GM23338 (cell line): ENCODE measurements at regions not wholly inside any gene's neighbourhood (a gene's known extent, or its start where the extent isn't known, plus 50 kb on each side); places are given as distances from the start of the nearest gene placed in this dataset.
A peak's percentile ranks its signal among the peaks of the same experiment; 100 is the strongest.
"Not testable (repeated sequence)": the region's sequence is repeated elsewhere in the genome, so short reads cannot be mapped to it uniquely, and the experiment has no call there.

Experiments
- ATAC-seq: fragments of 200-7000 bp; cut with Tn5 transposase; 3 replicates; pipeline ENCODE4 v1.9.1; 2020
- DNase-seq: peaks from one replicate; pipeline ENCODE4 v3.0.0-alpha.2; 2015; ENCODE audit warnings: low spot score
- H2AFZ ChIP-seq: fragments of 200-600 bp; sonication (generic); 2 replicates; pipeline ENCODE4 v1.8.0; 2016; ENCODE audit warnings: antibody characterized with exemption, mild to moderate bottlenecking, moderate library complexity
- H3F3A ChIP-seq: fragments of 200-600 bp; sonication (generic); replicated peaks from 2 replicates; pipeline ENCODE4 v1.8.0; 2017; ENCODE audit warnings: antibody characterized with exemption, mixed run types, low read depth
- H3K27ac ChIP-seq: fragments of 200-600 bp; sonication (generic); 2 replicates; pipeline ENCODE4 v1.6.1; 2016; ENCODE audit warnings: low read depth
- H3K27me3 ChIP-seq: fragments of 200-600 bp; sonication (generic); 2 replicates; pipeline ENCODE4 v1.8.0; 2016; ENCODE audit warnings: mild to moderate bottlenecking, mixed run types, moderate library complexity; ENCODE audit not compliant: insufficient read depth
- H3K36me3 ChIP-seq: fragments of 200-600 bp; sonication (generic); 2 replicates; pipeline ENCODE4 v1.8.0; 2016; ENCODE audit warnings: mild to moderate bottlenecking; ENCODE audit not compliant: insufficient read depth
- H3K4me1 ChIP-seq: fragments of 200-600 bp; sonication (generic); 2 replicates; pipeline ENCODE4 v1.8.0; 2016; ENCODE audit warnings: mild to moderate bottlenecking, moderate library complexity; ENCODE audit not compliant: insufficient read depth
- H3K4me2 ChIP-seq: fragments of 200-600 bp; sonication (generic); 2 replicates; pipeline ENCODE4 v1.7.1; 2017; ENCODE audit warnings: mixed run types
- H3K4me3 ChIP-seq: fragments of 200-600 bp; sonication (generic); 2 replicates; pipeline ENCODE4 v1.6.1; 2016; ENCODE audit warnings: mixed run types
- H3K79me2 ChIP-seq: fragments of 200-600 bp; sonication (generic); replicated peaks from 2 replicates; pipeline ENCODE4 v1.8.0; 2017; ENCODE audit warnings: mild to moderate bottlenecking; ENCODE audit not compliant: insufficient read depth
- H3K9me2 ChIP-seq: fragments of 200-600 bp; sonication (generic); 2 replicates; pipeline ENCODE4 v1.8.0; 2017; ENCODE audit not compliant: insufficient read depth
- H4K20me1 ChIP-seq: fragments of 200-600 bp; sonication (generic); replicated peaks from 2 replicates; pipeline ENCODE4 v1.8.0; 2017; ENCODE audit warnings: mild to moderate bottlenecking; ENCODE audit not compliant: insufficient read depth
- H3K27ac Mint-ChIP-seq: 2 replicates; pipeline ENCODE4 v1.8.0; 2020; ENCODE audit warnings: inconsistent platforms, mild to moderate bottlenecking, moderate library complexity, mixed read lengths
- H3K27me3 Mint-ChIP-seq: 3 replicates; pipeline ENCODE4 v1.8.0; 2022; ENCODE audit warnings: low read depth, mild to moderate bottlenecking, moderate library complexity, mixed read lengths, inconsistent platforms; ENCODE audit not compliant: insufficient read depth, poor library complexity
- H3K36me3 Mint-ChIP-seq: 3 replicates; pipeline ENCODE4 v1.8.0; 2021; ENCODE audit warnings: low read depth, mild to moderate bottlenecking, inconsistent platforms, moderate library complexity, mixed read lengths
- H3K4me1 Mint-ChIP-seq: 3 replicates; pipeline ENCODE4 v1.8.0; 2020; ENCODE audit warnings: mild to moderate bottlenecking, inconsistent platforms, mixed read lengths
- H3K4me3 Mint-ChIP-seq: 3 replicates; pipeline ENCODE4 v1.8.0; 2021; ENCODE audit warnings: moderate library complexity, mild to moderate bottlenecking, inconsistent platforms, mixed read lengths
- H3K9me3 Mint-ChIP-seq: 3 replicates; pipeline ENCODE4 v1.8.0; 2020; ENCODE audit warnings: moderate library complexity, mild to moderate bottlenecking, inconsistent platforms, mixed read lengths
- CREB1 ChIP-seq: fragments of 250-450 bp; sonication (Bioruptor Pico); IDR thresholded peaks from 2 replicates; pipeline ENCODE4 v1.5.0; 2020; ENCODE audit warnings: low read depth, mild to moderate bottlenecking, moderate library complexity
- CTCF ChIP-seq, 2 experiments: fragments of 200-600 bp in 1 of 2; sonication (generic) in 1 of 2; conservative IDR thresholded peaks; 2 replicates each; pipeline versions ENCODE4 v1.5.1 to v1.6.1; 2016 to 2017; ENCODE audit warnings: antibody characterized with exemption in 2 of 2, low read depth in 2 of 2, mild to moderate bottlenecking in 2 of 2, moderate library complexity in 1 of 2
- EZH2 ChIP-seq: fragments of 200-600 bp; sonication (generic); IDR thresholded peaks from one replicate; pipeline ENCODE4 v1.8.0; 2017; ENCODE audit warnings: antibody characterized with exemption, mild to moderate bottlenecking, low read depth; ENCODE audit not compliant: unreplicated experiment
- EZH2phosphoT487 ChIP-seq: fragments of 200-600 bp; sonication (generic); IDR thresholded peaks from one replicate; pipeline ENCODE4 v1.8.1; 2018; ENCODE audit warnings: antibody characterized with exemption; ENCODE audit not compliant: unreplicated experiment
- NANOG ChIP-seq: IDR thresholded peaks from 2 replicates; pipeline ENCODE4 v1.6.1; 2016; ENCODE audit warnings: antibody characterized with exemption, borderline replicate concordance
- POLR2AphosphoS5 ChIP-seq: IDR thresholded peaks from 2 replicates; pipeline ENCODE4 v1.6.1; 2016; ENCODE audit warnings: antibody characterized with exemption, low read depth
- REST ChIP-seq: IDR thresholded peaks from one replicate; pipeline ENCODE4 v1.6.1; 2018; ENCODE audit warnings: antibody characterized with exemption; ENCODE audit not compliant: unreplicated experiment
- STAT1 ChIP-seq: IDR thresholded peaks from one replicate; pipeline ENCODE4 v1.6.1; 2016; ENCODE audit warnings: antibody characterized with exemption; ENCODE audit not compliant: unreplicated experiment
- ZNF114 ChIP-seq: fragments of 250-450 bp; sonication (Bioruptor Pico); IDR thresholded peaks from 2 replicates; pipeline ENCODE4 v1.5.0; 2020; ENCODE audit warnings: mild to moderate bottlenecking, moderate library complexity
- ZNF331 ChIP-seq: fragments of 250-450 bp; sonication (Bioruptor Pico); IDR thresholded peaks from 2 replicates; pipeline ENCODE4 v1.5.0; 2020; ENCODE audit warnings: low read depth, mild to moderate bottlenecking, moderate library complexity
- ZNF462 ChIP-seq: fragments of 250-450 bp; sonication (Bioruptor Pico); IDR thresholded peaks from 2 replicates; pipeline ENCODE4 v1.5.0; 2020; ENCODE audit warnings: mild to moderate bottlenecking, moderate library complexity

DNA sequence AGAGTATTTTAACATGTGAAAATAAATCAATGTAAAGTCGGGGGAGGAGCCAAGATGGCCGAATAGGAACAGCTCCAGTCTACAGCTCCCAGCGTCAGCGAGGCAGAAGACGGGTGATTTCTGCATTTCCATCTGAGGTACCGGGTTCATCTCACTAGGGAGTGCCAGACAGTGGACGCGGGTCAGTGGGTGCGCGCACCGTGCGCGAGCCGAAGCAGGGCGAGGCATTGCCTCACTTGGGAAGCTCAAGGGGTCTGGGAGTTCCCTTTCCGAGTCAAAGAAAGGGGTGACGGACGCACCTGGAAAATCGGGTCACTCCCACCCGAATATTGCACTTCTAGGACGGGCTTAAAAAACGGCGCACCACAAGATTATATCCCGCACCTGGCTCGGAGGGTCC lies 208.4 kb upstream of the LRTM1 start:
- not testable (repeated sequence) for H3K9me2 ChIP-seq, H3K4me1 Mint-ChIP-seq, H3K27me3 Mint-ChIP-seq, H3K79me2 ChIP-seq, H3K4me3 ChIP-seq, H3K4me3 Mint-ChIP-seq, H3K27ac Mint-ChIP-seq, H3K36me3 Mint-ChIP-seq, H3K4me2 ChIP-seq, H3K4me1 ChIP-seq, H2AFZ ChIP-seq, H4K20me1 ChIP-seq, H3K27ac ChIP-seq, H3K27me3 ChIP-seq, H3F3A ChIP-seq, DNase-seq, H3K36me3 ChIP-seq, ATAC-seq
- H3K9me3 Mint-ChIP-seq, result peaks cover 12% of the 10 kb centered on the region

DNA sequence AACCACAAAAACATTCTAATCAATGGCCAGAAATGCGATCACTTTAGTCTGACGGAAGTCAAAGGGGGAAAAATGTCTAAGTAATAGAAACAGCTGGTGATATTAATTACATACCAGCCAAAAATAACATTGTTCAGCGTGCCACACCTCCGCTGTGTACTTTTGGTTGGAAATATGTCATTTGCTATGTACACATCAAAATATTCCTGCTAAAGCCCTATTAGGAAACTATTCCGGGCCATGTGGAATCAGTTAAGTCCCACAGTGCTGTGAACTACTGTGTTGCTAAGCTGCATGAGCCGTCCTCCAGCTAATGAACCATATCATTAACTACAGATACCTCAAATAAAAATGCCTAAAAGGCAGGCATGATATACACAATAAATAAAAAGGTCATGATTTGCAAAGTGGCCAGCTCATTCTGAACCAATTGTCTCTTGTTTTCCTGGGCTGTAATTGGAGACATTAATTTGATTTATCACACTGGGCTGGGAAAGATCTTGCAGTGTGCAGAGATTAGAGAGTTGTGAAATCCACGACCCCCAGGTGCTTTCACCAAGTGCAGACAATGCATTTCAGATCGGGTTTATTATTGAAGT lies 200.5 kb upstream of the LRTM1 start:
- H3K9me3 Mint-ChIP-seq, result no peaks in the 10 kb centered on the region
- peak overlapping the region; percentile 72; the same call in 1 of the 2 replicates for H2AFZ ChIP-seq
- no peaks in the 10 kb centered on the region for H3K9me2 ChIP-seq
- no peaks in the 10 kb centered on the region for H3K27me3 Mint-ChIP-seq
- no peak overlapping the region for H3K4me3 Mint-ChIP-seq
- no peak overlapping the region for H3K4me2 ChIP-seq
- H3K4me3 ChIP-seq, result no peak overlapping the region
- ATAC-seq, result no peak
- TF ChIP-seq EZH2 (no peak), STAT1 (no peak), ZNF331 (CRISPR knock-in tag) (no peak), CTCF (conservative IDR thresholded peaks at IDR 0.05; ENCODE audit: low read depth in 2 of 2) (no peak), ZNF114 (no peak), REST (no peak), CREB1 (CRISPR knock-in tag) (no peak), POLR2AphosphoS5 (no peak), NANOG (no peak), ZNF462 (CRISPR knock-in tag) (no peak), EZH2phosphoT487 (no peak)
- no peaks in the 10 kb centered on the region for H4K20me1 ChIP-seq
- no peaks in the 10 kb centered on the region for H3K27me3 ChIP-seq
- H3F3A ChIP-seq, result no peaks in the 10 kb centered on the region
- H3K4me1 Mint-ChIP-seq, result peaks cover 9% of the 10 kb centered on the region
- no peaks in the 10 kb centered on the region for H3K79me2 ChIP-seq
- peak; percentile 4 for DNase-seq
- no peak overlapping the region for H3K27ac ChIP-seq
- no peak overlapping the region for H3K27ac Mint-ChIP-seq
- H3K4me1 ChIP-seq, result no peaks in the 10 kb centered on the region
- H3K36me3 Mint-ChIP-seq, result no peaks in the 10 kb centered on the region
- H3K36me3 ChIP-seq, result no peaks in the 10 kb centered on the region
